GM12878 (cell line): ENCODE measurements at regions not wholly inside any gene's neighbourhood (a gene's known extent, or its start where the extent isn't known, plus 50 kb on each side); places are given as distances from the start of the nearest gene placed in this dataset.

Experiments used
- BHLHE40 ChIP-seq, 2 experiments: fragments of 450-650 bp in 1 of 2; IDR thresholded peaks; 2 replicates each; pipeline ENCODE4 v1.6.1; 2011 to 2017; ENCODE audit warnings: low read depth in 2 of 2, borderline replicate concordance in 1 of 2, improper control_type of control experiment in 1 of 2, low read length in 1 of 2, mild to moderate bottlenecking in 1 of 2
- FOXK2 ChIP-seq: fragments of 450-650 bp; IDR thresholded peaks from 2 replicates; pipeline ENCODE4 v1.6.1; 2017; ENCODE audit warnings: mild to moderate bottlenecking, moderate library complexity
- GABPA ChIP-seq: IDR thresholded peaks from 2 replicates; pipeline ENCODE4 v1.6.1; 2014; ENCODE audit warnings: antibody characterized with exemption, low read depth, mild to moderate bottlenecking, inconsistent platforms
- JUNB ChIP-seq: IDR thresholded peaks from 2 replicates; pipeline ENCODE4 v1.6.1; 2016; ENCODE audit warnings: antibody characterized with exemption, mild to moderate bottlenecking
- MYC ChIP-seq: IDR thresholded peaks from 2 replicates; pipeline ENCODE4 v1.6.1; 2011; ENCODE audit warnings: mild to moderate bottlenecking, low read length, moderate library complexity, inconsistent platforms; ENCODE audit not compliant: insufficient read depth, insufficient replicate concordance, insufficient read length, severe bottlenecking
- NFYB ChIP-seq: IDR thresholded peaks from 2 replicates; pipeline ENCODE4 v1.6.1; 2011; ENCODE audit warnings: low read depth, mild to moderate bottlenecking, low read length, improper control_type of control experiment, moderate library complexity; ENCODE audit not compliant: insufficient read depth
- NR2C2 ChIP-seq: IDR thresholded peaks from 2 replicates; pipeline ENCODE4 v1.6.1; 2011; ENCODE audit warnings: borderline replicate concordance, low read depth; ENCODE audit not compliant: control insufficient read depth, insufficient read length
- POLR2AphosphoS5 ChIP-seq: IDR thresholded peaks from 2 replicates; pipeline ENCODE4 v1.6.1; 2011; ENCODE audit warnings: mild to moderate bottlenecking, low read length, inconsistent platforms
- POU2F2 ChIP-seq: IDR thresholded peaks from 3 replicates; pipeline ENCODE4 v1.6.1; 2011; ENCODE audit warnings: low read depth, mild to moderate bottlenecking, low read length, borderline replicate concordance
- PRDM15 ChIP-seq: fragments of 450-650 bp; formaldehyde crosslinking; IDR thresholded peaks from 2 replicates; pipeline ENCODE4 v1.4.0; 2020; ENCODE audit warnings: mild to moderate bottlenecking, moderate library complexity
- RCOR1 ChIP-seq: conservative IDR thresholded peaks from 2 replicates; pipeline ENCODE4 v1.6.1; 2012; ENCODE audit warnings: low read depth, low read length, improper control_type of control experiment
- SUZ12 ChIP-seq: fragments of 200-600 bp; sonication (generic); IDR thresholded peaks from one replicate; pipeline ENCODE4 v1.6.1; 2018; ENCODE audit warnings: antibody characterized with exemption, mild to moderate bottlenecking; ENCODE audit not compliant: unreplicated experiment
- ZNF217 ChIP-seq: fragments of 450-650 bp; IDR thresholded peaks from 2 replicates; pipeline ENCODE4 v1.6.1; 2017; ENCODE audit warnings: antibody characterized with exemption, mild to moderate bottlenecking
- TF ChIP-seq, protein P1 (sequence below), 3 experiments: IDR thresholded peaks in 2 of 3; conservative IDR thresholded peaks in 1 of 3; 2 replicates each; pipeline ENCODE4 v1.5.1; 2011; ENCODE audit warnings: low read depth in 3 of 3, low read length in 3 of 3, mild to moderate bottlenecking in 3 of 3, control low read depth in 2 of 3, moderate library complexity in 2 of 3, inconsistent platforms in 1 of 3, mixed read lengths in 1 of 3; ENCODE audit not compliant: control insufficient read depth in 2 of 3, insufficient read depth in 1 of 3; ENCODE audit errors: extremely low read depth in 1 of 3

GRCh38 chr14:103221781-103222358 is 98.6 kb downstream of the TNFAIP2 start:
- no peak for TF ChIP-seq POU2F2
- no peak for TF ChIP-seq JUNB
- TF ChIP-seq NFYB, result no peak
- TF ChIP-seq BHLHE40 (IDR thresholded peaks at IDR 0.05; ENCODE audit: borderline replicate concordance in 1 of 2, low read depth in 2 of 2, low read length in 1 of 2), result no peak
- TF ChIP-seq ZNF217, result no peak
- TF ChIP-seq POLR2AphosphoS5, result no peak
- TF ChIP-seq PRDM15 (CRISPR knock-in tag), result no peak
- TF ChIP-seq, protein P1, sequence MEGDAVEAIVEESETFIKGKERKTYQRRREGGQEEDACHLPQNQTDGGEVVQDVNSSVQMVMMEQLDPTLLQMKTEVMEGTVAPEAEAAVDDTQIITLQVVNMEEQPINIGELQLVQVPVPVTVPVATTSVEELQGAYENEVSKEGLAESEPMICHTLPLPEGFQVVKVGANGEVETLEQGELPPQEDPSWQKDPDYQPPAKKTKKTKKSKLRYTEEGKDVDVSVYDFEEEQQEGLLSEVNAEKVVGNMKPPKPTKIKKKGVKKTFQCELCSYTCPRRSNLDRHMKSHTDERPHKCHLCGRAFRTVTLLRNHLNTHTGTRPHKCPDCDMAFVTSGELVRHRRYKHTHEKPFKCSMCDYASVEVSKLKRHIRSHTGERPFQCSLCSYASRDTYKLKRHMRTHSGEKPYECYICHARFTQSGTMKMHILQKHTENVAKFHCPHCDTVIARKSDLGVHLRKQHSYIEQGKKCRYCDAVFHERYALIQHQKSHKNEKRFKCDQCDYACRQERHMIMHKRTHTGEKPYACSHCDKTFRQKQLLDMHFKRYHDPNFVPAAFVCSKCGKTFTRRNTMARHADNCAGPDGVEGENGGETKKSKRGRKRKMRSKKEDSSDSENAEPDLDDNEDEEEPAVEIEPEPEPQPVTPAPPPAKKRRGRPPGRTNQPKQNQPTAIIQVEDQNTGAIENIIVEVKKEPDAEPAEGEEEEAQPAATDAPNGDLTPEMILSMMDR (IDR thresholded peaks at IDR 0.05 in 2 of 3, conservative IDR thresholded peaks at IDR 0.05 in 1 of 3; ENCODE audit: control insufficient read depth in 2 of 3, extremely low read depth in 1 of 3, insufficient read depth in 1 of 3, low read depth in 3 of 3, low read length in 3 of 3), result no peak
- no peak for TF ChIP-seq SUZ12
- no peak for TF ChIP-seq FOXK2
- no peak for TF ChIP-seq GABPA
- no peak for TF ChIP-seq RCOR1
- no peak for TF ChIP-seq MYC
- TF ChIP-seq NR2C2, result no peak
